Activated T-cell treated with anti-CD3 and anti-CD28 coated beads, Interleukin-2, amount 50 U/mL, for 24 hours (primary cell): ENCODE measurements at regions not wholly inside any gene's neighbourhood (a gene's known extent, or its start where the extent isn't known, plus 50 kb on each side); places are given as distances from the start of the nearest gene placed in this dataset.
"Not testable (repeated sequence)": the region's sequence is repeated elsewhere in the genome, so short reads cannot be mapped to it uniquely, and the experiment has no call there.

ENCODE experiments used
- DNase-seq: peaks from one replicate; pipeline ENCODE4 v3.0.0-alpha.2; 2020
- H3K27ac Mint-ChIP-seq: 2 replicates; pipeline ENCODE4 v1.8.0; 2020; ENCODE audit warnings: mild to moderate bottlenecking, mixed read lengths
- H3K27me3 Mint-ChIP-seq: 2 replicates; pipeline ENCODE4 v1.8.0; 2020; ENCODE audit warnings: mixed read lengths
- H3K36me3 Mint-ChIP-seq: 2 replicates; pipeline ENCODE4 v1.8.0; 2020; ENCODE audit warnings: low read depth, mixed read lengths
- H3K4me1 Mint-ChIP-seq: 2 replicates; pipeline ENCODE4 v1.8.0; 2020; ENCODE audit warnings: low read depth, mixed read lengths
- H3K4me3 Mint-ChIP-seq: 2 replicates; pipeline ENCODE4 v1.8.0; 2020; ENCODE audit warnings: mild to moderate bottlenecking, moderate library complexity, mixed read lengths
- H3K9me3 Mint-ChIP-seq: 2 replicates; pipeline ENCODE4 v1.8.0; 2020; ENCODE audit warnings: mixed read lengths

DNA sequence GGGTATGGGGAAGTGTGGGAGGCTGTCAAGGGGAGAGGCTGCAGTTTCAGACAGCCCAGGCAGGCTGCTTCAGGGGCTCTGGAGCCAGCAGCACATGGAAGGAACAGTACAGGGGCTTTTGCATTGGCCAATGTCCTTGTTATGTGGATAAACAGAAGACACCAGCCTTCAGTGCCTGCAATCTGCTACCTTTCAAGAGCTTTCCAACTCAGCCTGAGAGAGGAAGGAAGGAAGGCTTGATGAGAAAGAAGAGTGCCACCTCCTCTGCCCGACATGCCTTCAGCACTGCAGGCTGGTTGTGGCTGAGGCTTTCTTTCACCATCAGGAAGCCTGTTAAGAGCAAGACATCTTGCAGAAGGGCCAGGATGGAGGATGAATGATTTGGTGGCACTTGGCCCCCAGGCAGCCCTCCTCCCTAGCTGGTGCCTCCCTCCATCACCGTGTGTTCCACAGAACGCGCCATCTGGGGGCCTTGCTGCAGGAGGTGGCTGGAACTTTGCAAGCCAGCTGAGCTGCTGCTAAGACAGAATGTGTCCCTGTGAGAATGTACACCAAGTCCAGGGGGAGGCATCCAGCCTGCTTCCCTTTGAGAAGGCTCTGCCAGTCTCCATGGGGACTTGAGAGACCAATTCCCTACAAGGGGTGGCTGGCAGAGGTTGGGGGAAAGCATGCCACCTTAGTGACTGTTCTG is 372.4 kb upstream of the PROX1 start:
- no peaks in the 10 kb centered on the region for H3K9me3 Mint-ChIP-seq
- H3K36me3 Mint-ChIP-seq = no peaks in the 10 kb centered on the region
- H3K4me1 Mint-ChIP-seq = no peaks in the 10 kb centered on the region
- DNase-seq = no peak
- no peak overlapping the region for H3K27ac Mint-ChIP-seq
- H3K27me3 Mint-ChIP-seq = peaks cover 16% of the 10 kb centered on the region
- no peak overlapping the region for H3K4me3 Mint-ChIP-seq

GRCh38 chr1:213617133-213617532 is 370.6 kb upstream of the PROX1 start:
- no peaks in the 10 kb centered on the region for H3K36me3 Mint-ChIP-seq
- no peak for DNase-seq
- H3K4me1 Mint-ChIP-seq = no peaks in the 10 kb centered on the region
- no peak overlapping the region for H3K4me3 Mint-ChIP-seq
- H3K9me3 Mint-ChIP-seq = no peaks in the 10 kb centered on the region
- H3K27me3 Mint-ChIP-seq = peaks cover 16% of the 10 kb centered on the region
- no peak overlapping the region for H3K27ac Mint-ChIP-seq

DNA sequence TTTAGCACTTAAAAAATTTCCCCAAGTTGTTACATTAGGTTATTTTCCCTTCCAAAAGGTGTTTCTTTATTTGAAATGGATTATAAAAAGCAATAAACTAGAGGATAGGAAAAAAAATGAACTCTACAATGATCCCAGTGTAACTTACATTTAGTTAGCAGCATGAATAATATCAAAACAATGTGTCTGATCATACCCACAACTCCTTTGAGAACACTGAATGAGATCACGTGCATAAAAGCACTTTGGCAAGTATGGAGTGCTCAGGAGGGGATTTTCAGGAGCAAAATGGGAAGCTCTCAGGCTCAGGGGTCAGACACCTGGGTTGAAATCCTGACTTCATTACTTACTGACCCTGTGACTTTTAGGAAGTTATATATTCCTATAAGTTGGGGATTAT is 369.7 kb upstream of the PROX1 start:
- DNase-seq = no peak
- H3K36me3 Mint-ChIP-seq = no peaks in the 10 kb centered on the region
- H3K4me1 Mint-ChIP-seq = peaks cover 5% of the 10 kb centered on the region
- H3K4me3 Mint-ChIP-seq = no peak overlapping the region
- H3K27me3 Mint-ChIP-seq = peaks cover 16% of the 10 kb centered on the region
- H3K27ac Mint-ChIP-seq = no peak overlapping the region
- H3K9me3 Mint-ChIP-seq = no peaks in the 10 kb centered on the region

DNA sequence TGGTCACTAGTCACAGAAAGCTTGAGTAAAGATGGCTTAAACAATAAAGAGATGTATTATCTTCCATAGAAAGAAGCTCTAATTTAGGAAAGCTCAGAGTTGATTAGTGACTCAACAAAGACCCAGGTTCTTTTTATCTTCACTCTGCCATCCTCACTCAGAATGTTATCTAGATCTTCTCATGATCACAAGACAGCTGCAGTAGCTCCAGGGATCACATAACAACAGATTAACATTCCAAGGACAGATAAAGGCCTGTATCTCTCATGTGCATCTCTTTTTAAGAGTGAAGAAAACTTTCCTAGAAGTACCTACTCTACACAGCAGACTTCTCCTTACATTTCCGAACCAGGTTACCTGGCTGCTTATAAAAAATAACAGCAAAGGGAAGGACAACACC is 368.7 kb upstream of the PROX1 start:
- no peaks in the 10 kb centered on the region for H3K36me3 Mint-ChIP-seq
- no peak overlapping the region for H3K4me3 Mint-ChIP-seq

GRCh38 chr1:213621077-213621476 is 366.7 kb upstream of the PROX1 start:
- DNase-seq = no peak
- Mint-ChIP-seq H3K4me3 (no peak overlapping the region), H3K9me3 (no peaks in the 10 kb centered on the region), H3K27ac (no peak overlapping the region), H3K4me1 (peaks cover 7% of the 10 kb centered on the region), H3K36me3 (no peaks in the 10 kb centered on the region), H3K27me3 (peaks cover 9% of the 10 kb centered on the region)

More for the DNA sequence above, 368.7 kb upstream of the PROX1 start:
- no peaks in the 10 kb centered on the region for H3K9me3 Mint-ChIP-seq
- no peak for DNase-seq
- peaks cover 7% of the 10 kb centered on the region for H3K4me1 Mint-ChIP-seq
- no peak overlapping the region for H3K27ac Mint-ChIP-seq
- peaks cover 16% of the 10 kb centered on the region for H3K27me3 Mint-ChIP-seq

DNA sequence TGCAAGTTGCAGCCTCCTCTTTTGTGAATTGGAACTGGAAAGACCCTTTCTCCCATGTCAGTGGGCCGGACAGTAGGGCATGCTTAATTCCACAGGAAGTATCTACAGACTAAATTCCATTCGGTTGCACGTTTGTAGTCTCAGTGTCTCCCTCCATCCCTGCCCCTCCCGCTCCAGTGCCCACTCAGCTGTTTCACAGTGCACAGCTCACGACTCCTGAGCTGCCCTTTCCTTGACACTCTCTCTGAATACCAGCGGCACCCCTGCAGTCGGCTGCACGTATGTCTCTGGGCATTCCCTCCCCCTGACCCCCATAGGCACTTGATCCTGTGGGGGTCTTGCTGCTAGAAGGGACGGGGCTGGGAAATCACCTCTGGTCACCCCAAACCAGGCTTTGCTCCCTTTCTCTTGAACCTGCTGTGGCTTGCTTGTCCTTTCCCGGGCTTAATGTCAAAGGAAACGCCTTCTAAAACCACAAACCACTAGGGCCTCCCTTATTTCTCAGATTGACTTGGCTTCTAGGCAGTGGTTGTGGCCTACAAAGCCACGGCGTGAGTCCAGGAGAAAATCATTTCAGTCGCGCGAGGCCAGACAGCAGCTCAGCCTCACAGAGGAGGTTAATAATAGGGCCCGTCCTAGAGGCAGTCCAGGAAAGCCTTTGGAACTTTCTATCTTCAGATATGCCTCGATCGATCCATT is 365.3 kb upstream of the PROX1 start:
- DNase-seq = no peak
- peaks cover 7% of the 10 kb centered on the region for H3K4me1 Mint-ChIP-seq
- peaks cover 3% of the 10 kb centered on the region for H3K9me3 Mint-ChIP-seq
- no peak overlapping the region for H3K27ac Mint-ChIP-seq
- peaks cover 5% of the 10 kb centered on the region for H3K27me3 Mint-ChIP-seq
- H3K4me3 Mint-ChIP-seq = no peak overlapping the region
- no peaks in the 10 kb centered on the region for H3K36me3 Mint-ChIP-seq

DNA sequence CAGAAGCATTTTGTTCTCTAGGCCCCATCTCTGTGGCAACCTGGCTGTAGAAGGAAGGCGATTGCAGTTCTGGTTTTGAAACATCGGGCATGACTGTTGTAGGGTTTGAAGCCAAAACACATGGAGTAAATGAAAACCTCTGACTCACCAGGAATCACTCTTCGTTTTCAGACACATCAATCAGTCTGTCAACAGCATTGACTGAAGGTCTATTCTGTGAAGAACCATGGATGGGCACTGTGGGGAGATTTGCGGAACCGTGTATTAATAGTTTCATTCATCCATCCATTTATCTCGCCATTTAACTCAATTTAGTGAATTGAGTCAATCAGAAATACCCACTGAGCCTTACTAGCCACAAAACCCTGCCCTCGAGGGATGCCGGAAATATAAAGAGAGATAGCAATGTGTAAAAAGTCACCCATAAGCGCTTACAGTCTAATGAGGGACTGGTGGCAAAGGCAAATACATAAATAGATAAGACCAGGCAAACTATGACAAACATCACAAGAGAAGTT is 364.6 kb upstream of the PROX1 start:
- H3K9me3 Mint-ChIP-seq = peaks cover 5% of the 10 kb centered on the region
- H3K4me3 Mint-ChIP-seq = no peak overlapping the region

GRCh38 chr1:213623862-213624261 is 363.9 kb upstream of the PROX1 start:
- peaks cover 7% of the 10 kb centered on the region for H3K4me1 Mint-ChIP-seq
- no peaks in the 10 kb centered on the region for H3K36me3 Mint-ChIP-seq
- peaks cover 7% of the 10 kb centered on the region for H3K9me3 Mint-ChIP-seq
- no peak for DNase-seq
- no peak overlapping the region for H3K4me3 Mint-ChIP-seq
- H3K27me3 Mint-ChIP-seq = peaks cover 3% of the 10 kb centered on the region
- no peak overlapping the region for H3K27ac Mint-ChIP-seq

More for the DNA sequence above, 364.6 kb upstream of the PROX1 start:
- Mint-ChIP-seq H3K27ac (no peak overlapping the region), H3K27me3 (peaks cover 3% of the 10 kb centered on the region), H3K4me1 (peaks cover 7% of the 10 kb centered on the region), H3K36me3 (no peaks in the 10 kb centered on the region)
- no peak for DNase-seq

DNA sequence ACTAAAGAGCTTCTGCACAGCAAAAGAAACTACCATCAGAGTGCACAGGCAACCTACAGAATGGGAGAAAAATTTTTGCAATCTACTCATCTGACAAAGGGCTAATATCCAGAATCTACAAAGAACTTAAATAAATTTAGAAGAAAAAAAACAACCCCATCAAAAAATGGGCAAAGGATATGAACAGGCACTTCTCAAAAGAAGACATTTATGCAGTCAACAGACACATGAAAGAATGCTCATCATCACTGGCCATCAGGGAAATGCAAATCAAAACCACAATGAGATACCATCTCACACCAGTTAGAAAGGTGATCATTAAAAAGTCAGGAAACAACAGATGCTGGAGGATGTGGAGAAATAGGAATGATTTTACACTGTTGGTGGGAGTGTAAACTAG is 351.0 kb upstream of the PROX1 start:
- peaks cover 10% of the 10 kb centered on the region for H3K9me3 Mint-ChIP-seq
- H3K36me3 Mint-ChIP-seq, H3K4me3 Mint-ChIP-seq, H3K27me3 Mint-ChIP-seq, DNase-seq, H3K4me1 Mint-ChIP-seq, H3K27ac Mint-ChIP-seq: not testable (repeated sequence)

GRCh38 chr1:213641312-213641711 is 346.5 kb upstream of the PROX1 start:
- H3K4me1 Mint-ChIP-seq = no peaks in the 10 kb centered on the region
- no peak overlapping the region for H3K4me3 Mint-ChIP-seq
- H3K27me3 Mint-ChIP-seq = peaks cover 4% of the 10 kb centered on the region
- H3K27ac Mint-ChIP-seq = no peak overlapping the region
- no peak for DNase-seq
- H3K9me3 Mint-ChIP-seq = no peaks in the 10 kb centered on the region
- H3K36me3 Mint-ChIP-seq = no peaks in the 10 kb centered on the region

- no peak overlapping the region for H3K27ac Mint-ChIP-seq
- H3K36me3 Mint-ChIP-seq = no peaks in the 10 kb centered on the region
- no peak for DNase-seq
- H3K27me3 Mint-ChIP-seq = peaks cover 6% of the 10 kb centered on the region
- no peaks in the 10 kb centered on the region for H3K4me1 Mint-ChIP-seq
- H3K9me3 Mint-ChIP-seq = no peaks in the 10 kb centered on the region
- no peak overlapping the region for H3K4me3 Mint-ChIP-seq
Measured at GRCh38 chr1:213643360-213643759, 344.4 kb upstream of the PROX1 start.

- no peaks in the 10 kb centered on the region for H3K36me3 Mint-ChIP-seq
- no peak for DNase-seq
- no peak overlapping the region for H3K27ac Mint-ChIP-seq
- H3K9me3 Mint-ChIP-seq = no peaks in the 10 kb centered on the region
- H3K4me1 Mint-ChIP-seq = no peaks in the 10 kb centered on the region
- no peak overlapping the region for H3K4me3 Mint-ChIP-seq
- peaks cover 13% of the 10 kb centered on the region for H3K27me3 Mint-ChIP-seq
Measured at GRCh38 chr1:213647864-213648650, 339.7 kb upstream of the PROX1 start.

GRCh38 chr1:213649373-213649772 is 338.4 kb upstream of the PROX1 start:
- DNase-seq = no peak
- no peaks in the 10 kb centered on the region for H3K9me3 Mint-ChIP-seq

GRCh38 chr1:213650603-213651002 is 337.2 kb upstream of the PROX1 start:
- H3K27ac Mint-ChIP-seq = no peak overlapping the region
- no peak overlapping the region for H3K4me3 Mint-ChIP-seq

More at GRCh38 chr1:213649373-213649772, 338.4 kb upstream of the PROX1 start:
- H3K4me1 Mint-ChIP-seq = no peaks in the 10 kb centered on the region
- H3K27ac Mint-ChIP-seq = no peak overlapping the region
- no peaks in the 10 kb centered on the region for H3K36me3 Mint-ChIP-seq
- H3K4me3 Mint-ChIP-seq = no peak overlapping the region
- H3K27me3 Mint-ChIP-seq = peaks cover 13% of the 10 kb centered on the region

More at GRCh38 chr1:213650603-213651002, 337.2 kb upstream of the PROX1 start:
- Mint-ChIP-seq H3K9me3 (no peaks in the 10 kb centered on the region), H3K4me1 (no peaks in the 10 kb centered on the region), H3K36me3 (no peaks in the 10 kb centered on the region), H3K27me3 (peaks cover 13% of the 10 kb centered on the region)
- DNase-seq = no peak
